GM18517 (cell line): ENCODE measurements at regions not wholly inside any gene's neighbourhood (a gene's known extent, or its start where the extent isn't known, plus 50 kb on each side); places are given as distances from the start of the nearest gene placed in this dataset.

Experiments used
- ATAC-seq: cut with Tn5 transposase; IDR thresholded peaks from one replicate; pipeline ENCODE4 v1.9.1; 2021; ENCODE audit warnings: mild to moderate bottlenecking, moderate library complexity; ENCODE audit not compliant: unreplicated experiment

GRCh38 chr1:37128091-37128490, 93.8 kb upstream of the GRIK3 start:
- no peak for ATAC-seq

GRCh38 chr1:37130221-37130948, 96.1 kb upstream of the GRIK3 start:
- no peak for ATAC-seq

- ATAC-seq = no peak
Measured at GRCh38 chr1:37131281-37131680, 97.0 kb upstream of the GRIK3 start.

- no peak for ATAC-seq
Measured at GRCh38 chr1:37133276-37134145, 99.2 kb upstream of the GRIK3 start.

- no peak for ATAC-seq
Measured at GRCh38 chr1:37134599-37134998, 100.3 kb upstream of the GRIK3 start.

GRCh38 chr1:37135032-37135431, 100.7 kb upstream of the GRIK3 start:
- no peak for ATAC-seq

- no peak for ATAC-seq
Measured at GRCh38 chr1:37137014-37137413, 102.7 kb upstream of the GRIK3 start.

- ATAC-seq = no peak
Measured at GRCh38 chr1:37137601-37138000, 103.3 kb upstream of the GRIK3 start.

- ATAC-seq = no peak
Measured at GRCh38 chr1:37143800-37144199, 109.5 kb upstream of the GRIK3 start.

GRCh38 chr1:37146071-37146470, 111.8 kb upstream of the GRIK3 start:
- ATAC-seq = no peak

- ATAC-seq = no peak
Measured at GRCh38 chr1:37147392-37147831, 113.1 kb upstream of the GRIK3 start.

GRCh38 chr1:37147906-37148305, 113.6 kb upstream of the GRIK3 start:
- no peak for ATAC-seq

- no peak for ATAC-seq
Measured at GRCh38 chr1:37148663-37149062, 114.3 kb upstream of the GRIK3 start.

- ATAC-seq = no peak
Measured at GRCh38 chr1:37149296-37149695, 115.0 kb upstream of the GRIK3 start.

GRCh38 chr1:37150986-37151385, 116.7 kb upstream of the GRIK3 start:
- ATAC-seq = no peak

- no peak for ATAC-seq
Measured at GRCh38 chr1:37151789-37152188, 117.5 kb upstream of the GRIK3 start.

- no peak for ATAC-seq
Measured at GRCh38 chr1:37152491-37152890, 118.2 kb upstream of the GRIK3 start.

- ATAC-seq = no peak
Measured at GRCh38 chr1:37153116-37154100, 119.1 kb upstream of the GRIK3 start.

- no peak for ATAC-seq
Measured at GRCh38 chr1:37156646-37157045, 122.3 kb upstream of the GRIK3 start.

- ATAC-seq = no peak
Measured at GRCh38 chr1:37157634-37158033, 123.3 kb upstream of the GRIK3 start.
